GM12892 (cell line): ENCODE measurements at regions not wholly inside any gene's neighbourhood (a gene's known extent, or its start where the extent isn't known, plus 50 kb on each side); places are given as distances from the start of the nearest gene placed in this dataset.
"Not testable (repeated sequence)": the region's sequence is repeated elsewhere in the genome, so short reads cannot be mapped to it uniquely, and the experiment has no call there.

Source experiments
- DNase-seq: peaks from one replicate; pipeline ENCODE4 v3.0.0; 2011; ENCODE audit not compliant: insufficient read length
- FAIRE-seq: peaks from 2 replicates; lab custom pipeline; 2011; peaks lifted over from hg19 to GRCh38; lab: Jason Lieb, UNC
- POLR2A ChIP-seq: IDR thresholded peaks from 2 replicates; pipeline ENCODE4 v1.6.1; 2011; ENCODE audit warnings: low read depth, low read length, control low read depth
- POLR2AphosphoS5 ChIP-seq: IDR thresholded peaks from 2 replicates; pipeline ENCODE4 v1.6.1; 2011; ENCODE audit warnings: low read depth, low read length, control low read depth
- TAF1 ChIP-seq: IDR thresholded peaks from 2 replicates; pipeline ENCODE4 v1.6.1; 2011; ENCODE audit warnings: low read depth, mild to moderate bottlenecking, control low read depth, low read length, borderline replicate concordance

- TF ChIP-seq POLR2AphosphoS5 (no peak), POLR2A (no peak), TAF1 (no peak)
- FAIRE-seq = no peak
- no peak for DNase-seq
Observed at GRCh38 chrX:18102006-18102405, 118.7 kb downstream of the BEND2 start.

DNA sequence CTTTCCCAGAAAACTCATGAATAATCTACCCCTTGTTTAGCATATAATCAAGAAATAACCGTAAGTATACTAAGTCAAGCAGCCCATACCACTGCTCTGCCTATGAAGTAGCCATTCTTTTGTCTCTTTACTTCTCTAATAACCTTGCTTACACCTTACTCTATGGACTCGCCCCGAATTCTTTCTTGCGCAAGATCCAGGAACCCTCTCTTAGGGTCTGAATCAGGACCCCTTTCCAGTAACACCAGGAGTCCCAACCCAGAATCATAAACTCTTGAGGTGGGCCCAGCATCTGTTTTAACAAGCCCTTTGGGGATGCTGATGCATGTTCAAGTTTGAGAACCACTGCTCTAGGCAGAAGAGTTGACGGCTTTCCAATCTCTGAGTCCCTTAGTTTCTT, 119.6 kb downstream of the BEND2 start:
- FAIRE-seq = no peak
- DNase-seq = no peak
- TF ChIP-seq POLR2AphosphoS5 (no peak), TAF1 (no peak), POLR2A (no peak)

DNA sequence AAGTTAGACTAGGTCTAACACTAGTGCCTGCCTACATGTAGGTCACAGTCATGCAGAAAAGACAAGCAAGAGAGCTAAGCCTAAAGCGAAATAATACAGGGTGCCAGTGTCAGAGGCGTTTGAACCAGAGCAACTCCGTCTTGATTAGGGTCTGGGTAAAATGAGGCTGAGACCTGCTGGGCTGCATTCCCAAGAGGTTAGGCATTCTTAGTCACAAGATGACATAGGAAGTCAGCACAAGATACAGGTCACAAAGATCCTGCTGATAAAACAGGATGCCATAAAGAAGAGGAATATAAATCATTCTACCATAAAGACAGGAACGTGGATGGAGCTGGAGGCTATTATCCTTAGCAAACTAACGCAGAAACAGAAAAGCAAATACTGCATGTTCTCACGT, 120.9 kb downstream of the BEND2 start:
- FAIRE-seq = no peak
- TF ChIP-seq POLR2AphosphoS5 (no peak), POLR2A (no peak), TAF1 (no peak)

DNA sequence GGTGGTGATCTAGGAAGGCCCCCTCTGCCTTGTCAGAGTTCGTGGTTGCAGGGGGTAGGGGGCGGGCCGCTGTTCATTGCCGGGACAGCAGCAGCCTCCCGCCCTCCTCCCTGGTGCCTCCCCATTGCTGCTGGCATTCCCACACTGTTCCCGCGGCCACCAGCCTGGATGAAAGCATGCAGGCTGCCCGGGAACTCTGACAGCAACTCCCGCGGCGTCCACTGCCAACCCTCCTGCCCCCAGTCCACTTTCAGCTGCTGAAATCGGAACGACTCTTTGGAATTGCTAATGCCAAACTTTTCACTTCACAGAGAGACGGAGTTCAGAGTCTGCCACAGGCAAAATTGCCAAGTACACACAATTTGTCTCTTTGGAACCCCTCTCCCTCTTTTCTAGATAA, 121.9 kb downstream of the BEND2 start:
- FAIRE-seq (no peak), DNase-seq (no peak)
- TF ChIP-seq POLR2AphosphoS5 (no peak), POLR2A (no peak), TAF1 (no peak)

More for the DNA sequence above, 120.9 kb downstream of the BEND2 start:
- no peak for DNase-seq

- no peak for FAIRE-seq
- TF ChIP-seq POLR2A (no peak), POLR2AphosphoS5 (no peak), TAF1 (no peak)
- DNase-seq = no peak
Observed at GRCh38 chrX:18076434-18076833, 144.3 kb downstream of the BEND2 start.

DNA sequence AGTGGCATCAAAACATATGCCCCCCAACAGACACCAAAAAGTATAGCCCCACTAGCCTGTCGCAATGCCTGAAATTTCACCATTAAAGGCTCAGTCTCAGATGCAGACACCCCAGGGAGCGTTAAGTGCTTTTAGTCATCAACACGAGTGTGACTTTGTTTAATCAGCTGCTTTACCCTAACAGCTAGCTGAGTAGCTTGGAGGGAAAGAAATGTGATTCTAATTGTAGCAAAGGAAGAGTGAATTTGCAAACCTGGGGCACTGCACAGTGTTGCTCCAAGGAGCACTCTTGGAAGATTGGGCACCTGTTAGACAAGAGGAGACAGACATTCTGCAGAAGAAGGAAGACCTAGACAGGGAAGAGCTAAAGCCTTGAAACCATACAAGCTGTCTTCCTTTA, 145.1 kb downstream of the BEND2 start:
- FAIRE-seq = no peak
- DNase-seq = no peak
- TF ChIP-seq TAF1 (no peak), POLR2A (no peak), POLR2AphosphoS5 (no peak)

GRCh38 chrX:18068045-18068444, 152.6 kb downstream of the BEND2 start:
- FAIRE-seq = not testable (repeated sequence)

GRCh38 chrX:18065956-18066355, 154.7 kb downstream of the BEND2 start:
- no peak for FAIRE-seq
- TF ChIP-seq POLR2AphosphoS5 (no peak), TAF1 (no peak), POLR2A (no peak)

More at GRCh38 chrX:18068045-18068444, 152.6 kb downstream of the BEND2 start:
- DNase-seq = not testable (repeated sequence)

GRCh38 chrX:18051690-18052089, 169.0 kb downstream of the BEND2 start:
- no peak for DNase-seq
- TF ChIP-seq POLR2A (no peak), POLR2AphosphoS5 (no peak), TAF1 (no peak)
- FAIRE-seq = no peak

More at GRCh38 chrX:18065956-18066355, 154.7 kb downstream of the BEND2 start:
- no peak for DNase-seq

DNA sequence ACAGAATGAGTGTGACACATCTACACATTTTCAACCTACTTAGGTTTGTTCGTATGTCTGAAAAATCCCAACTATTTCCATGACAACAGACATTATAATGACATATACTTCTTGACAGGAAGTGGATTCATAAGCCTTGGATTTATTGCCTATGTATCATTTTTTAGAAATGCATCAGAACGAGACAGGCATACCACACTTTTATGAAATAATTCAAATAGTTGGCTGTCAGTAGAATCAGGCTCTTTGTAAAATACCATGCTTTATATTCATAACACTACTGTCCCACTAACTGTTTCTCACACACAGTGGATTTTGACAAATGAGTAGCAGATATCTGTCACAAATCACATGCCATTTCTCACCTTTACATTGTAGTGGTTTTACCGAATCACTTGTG, 173.2 kb downstream of the BEND2 start:
- no peak for DNase-seq
- FAIRE-seq = no peak
- TF ChIP-seq TAF1 (no peak), POLR2A (no peak)

DNA sequence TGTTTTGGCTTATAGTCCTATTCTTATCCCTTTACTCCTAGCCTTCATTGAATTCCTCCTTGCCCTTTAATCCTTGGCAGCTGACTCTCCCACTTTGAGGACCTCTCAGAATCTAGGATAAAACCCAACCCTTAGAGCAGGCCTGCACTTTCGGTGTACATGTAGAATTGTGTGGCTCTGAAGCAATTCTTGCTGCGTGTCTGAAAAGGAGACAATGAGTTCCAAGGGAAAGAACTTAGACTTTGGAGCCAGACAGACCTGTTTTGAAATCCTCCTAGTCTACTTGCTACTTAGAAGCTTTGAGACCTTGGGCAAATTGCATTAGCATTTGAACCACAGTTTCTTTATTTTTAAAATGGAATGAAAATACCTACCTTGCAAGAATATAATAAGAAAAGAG, 175.2 kb downstream of the BEND2 start:
- no peak for DNase-seq
- TF ChIP-seq TAF1 (no peak), POLR2A (no peak), POLR2AphosphoS5 (no peak)
- FAIRE-seq = no peak

DNA sequence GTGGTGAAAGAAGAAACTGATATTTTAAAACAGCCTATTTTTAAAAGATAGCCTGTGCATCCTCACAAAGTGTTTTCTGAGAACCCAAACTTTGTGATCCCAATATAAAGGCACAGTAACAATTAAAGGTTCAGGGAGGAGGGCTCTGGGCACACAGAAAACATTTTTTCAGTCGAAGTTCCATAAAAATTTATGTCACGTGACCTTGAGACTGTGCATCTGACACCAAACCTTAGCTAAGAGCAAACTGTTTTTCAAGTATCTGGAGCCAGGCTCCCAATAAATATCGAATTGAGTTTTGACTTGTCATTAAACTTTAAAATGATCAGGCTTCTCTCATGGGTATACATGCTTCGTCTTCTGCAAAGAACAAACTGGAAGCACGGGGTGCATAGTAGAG, 177.9 kb downstream of the BEND2 start:
- DNase-seq (no peak), FAIRE-seq (no peak)
- TF ChIP-seq TAF1 = no peak
- no peak for TF ChIP-seq POLR2AphosphoS5
- TF ChIP-seq POLR2A = no peak

- TF ChIP-seq TAF1 (no peak), POLR2A (no peak), POLR2AphosphoS5 (no peak)
- DNase-seq (no peak), FAIRE-seq (no peak)
Observed at GRCh38 chrX:18041656-18042055, 179.0 kb downstream of the BEND2 start.
